Osteocyte (in vitro differentiated cells): ENCODE measurements at regions not wholly inside any gene's neighbourhood (a gene's known extent, or its start where the extent isn't known, plus 50 kb on each side); places are given as distances from the start of the nearest gene placed in this dataset.

ENCODE experiments used
- DNase-seq: peaks from one replicate; pipeline ENCODE4 v3.0.0; 2021; ENCODE audit warnings: mixed read lengths; ENCODE audit not compliant: unreplicated experiment; ENCODE audit errors: extremely low spot score
- H3K27ac Mint-ChIP-seq: one replicate; pipeline ENCODE4 v1.8.0; 2021; ENCODE audit warnings: mild to moderate bottlenecking, mixed read lengths; ENCODE audit not compliant: unreplicated experiment
- H3K27me3 Mint-ChIP-seq: one replicate; pipeline ENCODE4 v1.8.0; 2021; ENCODE audit warnings: mixed read lengths; ENCODE audit not compliant: unreplicated experiment
- H3K36me3 Mint-ChIP-seq: one replicate; pipeline ENCODE4 v1.8.0; 2021; ENCODE audit warnings: mixed read lengths; ENCODE audit not compliant: unreplicated experiment
- H3K4me1 Mint-ChIP-seq: one replicate; pipeline ENCODE4 v1.8.0; 2021; ENCODE audit warnings: mixed read lengths; ENCODE audit not compliant: unreplicated experiment
- H3K4me3 Mint-ChIP-seq: one replicate; pipeline ENCODE4 v1.8.0; 2021; ENCODE audit warnings: mild to moderate bottlenecking, moderate library complexity, mixed read lengths; ENCODE audit not compliant: unreplicated experiment
- H3K9me3 Mint-ChIP-seq: one replicate; pipeline ENCODE4 v1.8.0; 2021; ENCODE audit warnings: mixed read lengths; ENCODE audit not compliant: unreplicated experiment
- TF ChIP-seq, protein P1 (sequence below): fragments of 200-600 bp; sonication (generic); IDR thresholded peaks from 2 replicates; pipeline ENCODE4 v1.5.0; 2021; ENCODE audit warnings: antibody characterized with exemption, mild to moderate bottlenecking, moderate library complexity

DNA sequence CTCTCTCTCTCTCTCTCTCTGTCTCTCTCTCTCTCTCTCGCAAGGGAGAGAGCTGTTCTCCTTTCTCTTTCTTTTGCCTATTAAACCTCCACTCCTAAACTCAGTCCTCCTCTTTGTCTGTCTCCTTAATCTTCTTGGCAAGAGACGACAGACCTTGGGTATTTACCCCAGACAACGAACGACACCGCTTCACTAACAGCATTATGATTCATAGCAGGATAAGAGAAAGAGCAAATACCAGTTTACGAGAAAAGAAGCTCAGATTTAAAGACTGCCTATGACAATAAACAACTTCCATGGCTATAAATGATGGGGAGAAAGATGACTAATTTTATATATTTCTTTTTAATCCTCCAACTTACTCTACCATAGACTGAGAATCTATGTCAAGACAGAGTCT is 1396.5 kb upstream of the CELF2 start:
- Mint-ChIP-seq H3K27ac (no peak overlapping the region), H3K4me3 (no peak overlapping the region), H3K9me3 (peaks cover 4% of the 10 kb centered on the region), H3K36me3 (no peaks in the 10 kb centered on the region), H3K4me1 (peaks cover 16% of the 10 kb centered on the region), H3K27me3 (no peaks in the 10 kb centered on the region)
- TF ChIP-seq, protein P1, sequence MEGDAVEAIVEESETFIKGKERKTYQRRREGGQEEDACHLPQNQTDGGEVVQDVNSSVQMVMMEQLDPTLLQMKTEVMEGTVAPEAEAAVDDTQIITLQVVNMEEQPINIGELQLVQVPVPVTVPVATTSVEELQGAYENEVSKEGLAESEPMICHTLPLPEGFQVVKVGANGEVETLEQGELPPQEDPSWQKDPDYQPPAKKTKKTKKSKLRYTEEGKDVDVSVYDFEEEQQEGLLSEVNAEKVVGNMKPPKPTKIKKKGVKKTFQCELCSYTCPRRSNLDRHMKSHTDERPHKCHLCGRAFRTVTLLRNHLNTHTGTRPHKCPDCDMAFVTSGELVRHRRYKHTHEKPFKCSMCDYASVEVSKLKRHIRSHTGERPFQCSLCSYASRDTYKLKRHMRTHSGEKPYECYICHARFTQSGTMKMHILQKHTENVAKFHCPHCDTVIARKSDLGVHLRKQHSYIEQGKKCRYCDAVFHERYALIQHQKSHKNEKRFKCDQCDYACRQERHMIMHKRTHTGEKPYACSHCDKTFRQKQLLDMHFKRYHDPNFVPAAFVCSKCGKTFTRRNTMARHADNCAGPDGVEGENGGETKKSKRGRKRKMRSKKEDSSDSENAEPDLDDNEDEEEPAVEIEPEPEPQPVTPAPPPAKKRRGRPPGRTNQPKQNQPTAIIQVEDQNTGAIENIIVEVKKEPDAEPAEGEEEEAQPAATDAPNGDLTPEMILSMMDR: no peak
- no peak for DNase-seq

DNA sequence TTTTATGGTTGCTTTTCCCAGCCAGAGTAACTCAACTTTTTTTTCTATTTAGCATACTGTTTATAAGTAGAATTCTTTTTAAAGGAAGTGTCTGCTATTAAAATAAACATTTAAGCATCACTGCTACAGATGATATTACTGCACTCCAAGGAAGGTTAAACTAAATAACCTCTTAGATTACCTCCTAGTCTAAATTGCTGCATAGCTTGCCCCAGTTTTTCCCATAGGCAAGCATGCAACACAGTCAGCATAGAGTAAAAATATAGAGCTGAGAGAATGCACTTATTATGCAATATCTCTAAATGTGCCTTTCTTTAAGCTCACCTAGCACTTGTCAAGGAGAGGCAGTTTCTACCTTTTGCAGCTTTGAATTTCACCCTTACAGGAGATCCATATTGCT is 1392.4 kb upstream of the CELF2 start:
- H3K4me1 Mint-ChIP-seq: peaks cover 16% of the 10 kb centered on the region
- H3K4me3 Mint-ChIP-seq: no peak overlapping the region
- TF ChIP-seq, protein P1: no peak
- DNase-seq: no peak
- no peaks in the 10 kb centered on the region for H3K36me3 Mint-ChIP-seq
- H3K27me3 Mint-ChIP-seq: no peaks in the 10 kb centered on the region
- no peak overlapping the region for H3K27ac Mint-ChIP-seq
- peaks cover 18% of the 10 kb centered on the region for H3K9me3 Mint-ChIP-seq

DNA sequence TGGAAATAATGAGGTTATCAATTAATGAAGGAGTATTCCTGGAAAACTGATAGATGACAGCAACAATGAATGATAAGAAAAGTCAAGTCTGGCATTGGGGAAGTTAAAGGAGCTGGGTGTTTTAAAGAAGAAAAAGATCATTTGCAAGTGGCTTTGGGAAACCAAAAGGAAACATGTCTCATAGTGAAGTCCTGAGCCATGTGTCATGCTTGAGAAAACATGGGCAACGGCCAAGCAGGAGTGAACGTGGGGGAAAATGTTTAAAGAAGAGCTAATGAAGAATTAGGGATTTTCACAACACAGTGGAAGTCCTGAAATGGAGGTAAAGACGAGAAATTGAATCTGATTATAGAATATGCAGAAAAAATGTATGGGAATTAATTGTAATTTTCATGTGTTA is 1383.2 kb upstream of the CELF2 start:
- Mint-ChIP-seq H3K27ac (no peak overlapping the region), H3K36me3 (no peaks in the 10 kb centered on the region), H3K4me1 (peaks cover 3% of the 10 kb centered on the region), H3K9me3 (peaks cover 7% of the 10 kb centered on the region), H3K4me3 (no peak overlapping the region), H3K27me3 (no peaks in the 10 kb centered on the region)
- DNase-seq: no peak
- TF ChIP-seq, protein P1: no peak

DNA sequence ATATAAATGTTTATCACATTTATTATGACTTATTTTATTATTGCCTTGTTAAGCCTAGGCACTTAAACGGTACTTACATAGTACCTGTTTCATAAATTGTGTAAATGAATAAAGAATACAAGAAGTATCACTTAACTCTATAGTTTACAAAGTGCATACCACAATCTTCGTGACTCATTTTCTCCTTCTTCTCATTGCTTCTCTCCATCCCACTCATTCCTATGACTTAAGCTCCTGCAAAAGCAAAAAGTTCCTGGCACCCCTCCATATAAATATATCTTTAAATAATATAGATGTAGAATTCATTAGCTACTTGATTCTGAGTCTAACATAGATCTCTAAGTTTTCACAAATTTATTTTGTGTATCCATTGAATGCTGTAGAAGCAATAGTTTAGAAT is 1382.0 kb upstream of the CELF2 start:
- Mint-ChIP-seq H3K36me3 (no peaks in the 10 kb centered on the region), H3K27me3 (no peaks in the 10 kb centered on the region), H3K4me3 (no peak overlapping the region), H3K4me1 (peaks cover 3% of the 10 kb centered on the region), H3K27ac (no peak overlapping the region), H3K9me3 (peaks cover 3% of the 10 kb centered on the region)
- no peak for DNase-seq
- TF ChIP-seq, protein P1: no peak

DNA sequence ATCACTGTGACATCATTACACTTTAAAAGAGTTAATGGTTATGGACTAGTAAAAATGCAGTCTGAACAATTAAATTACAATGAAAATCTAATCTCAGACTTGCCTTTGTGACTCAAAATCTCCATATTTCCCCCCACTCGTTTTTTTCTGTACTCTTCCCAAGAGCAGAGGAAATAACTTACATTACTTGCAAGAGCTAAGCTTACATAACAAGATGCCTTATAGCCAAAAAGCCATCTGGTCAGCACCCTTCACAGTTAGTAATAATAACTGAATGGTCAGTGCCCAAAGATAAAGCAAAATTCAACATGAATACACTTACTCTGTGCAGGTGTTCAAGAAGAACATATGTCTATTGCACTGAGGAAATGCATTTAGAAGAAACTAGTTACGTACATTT is 1381.5 kb upstream of the CELF2 start:
- DNase-seq: no peak
- H3K4me3 Mint-ChIP-seq: no peak overlapping the region
- no peaks in the 10 kb centered on the region for H3K36me3 Mint-ChIP-seq
- H3K9me3 Mint-ChIP-seq: peaks cover 3% of the 10 kb centered on the region
- TF ChIP-seq, protein P1: no peak
- no peak overlapping the region for H3K27ac Mint-ChIP-seq
- H3K4me1 Mint-ChIP-seq: peaks cover 3% of the 10 kb centered on the region
- H3K27me3 Mint-ChIP-seq: no peaks in the 10 kb centered on the region
